GM23338 (cell line): ENCODE measurements at regions not wholly inside any gene's neighbourhood (a gene's known extent, or its start where the extent isn't known, plus 50 kb on each side); places are given as distances from the start of the nearest gene placed in this dataset.

Experiments used
- ATAC-seq: fragments of 200-7000 bp; cut with Tn5 transposase; 3 replicates; pipeline ENCODE4 v1.9.1; 2020
- DNase-seq: peaks from one replicate; pipeline ENCODE4 v3.0.0-alpha.2; 2015; ENCODE audit warnings: low spot score
- H2AFZ ChIP-seq: fragments of 200-600 bp; sonication (generic); 2 replicates; pipeline ENCODE4 v1.8.0; 2016; ENCODE audit warnings: antibody characterized with exemption, mild to moderate bottlenecking, moderate library complexity
- H3F3A ChIP-seq: fragments of 200-600 bp; sonication (generic); replicated peaks from 2 replicates; pipeline ENCODE4 v1.8.0; 2017; ENCODE audit warnings: antibody characterized with exemption, mixed run types, low read depth
- H3K27ac ChIP-seq: fragments of 200-600 bp; sonication (generic); 2 replicates; pipeline ENCODE4 v1.6.1; 2016; ENCODE audit warnings: low read depth
- H3K27me3 ChIP-seq: fragments of 200-600 bp; sonication (generic); 2 replicates; pipeline ENCODE4 v1.8.0; 2016; ENCODE audit warnings: mild to moderate bottlenecking, mixed run types, moderate library complexity; ENCODE audit not compliant: insufficient read depth
- H3K36me3 ChIP-seq: fragments of 200-600 bp; sonication (generic); 2 replicates; pipeline ENCODE4 v1.8.0; 2016; ENCODE audit warnings: mild to moderate bottlenecking; ENCODE audit not compliant: insufficient read depth
- H3K4me1 ChIP-seq: fragments of 200-600 bp; sonication (generic); 2 replicates; pipeline ENCODE4 v1.8.0; 2016; ENCODE audit warnings: mild to moderate bottlenecking, moderate library complexity; ENCODE audit not compliant: insufficient read depth
- H3K4me2 ChIP-seq: fragments of 200-600 bp; sonication (generic); 2 replicates; pipeline ENCODE4 v1.7.1; 2017; ENCODE audit warnings: mixed run types
- H3K4me3 ChIP-seq: fragments of 200-600 bp; sonication (generic); 2 replicates; pipeline ENCODE4 v1.6.1; 2016; ENCODE audit warnings: mixed run types
- H3K79me2 ChIP-seq: fragments of 200-600 bp; sonication (generic); replicated peaks from 2 replicates; pipeline ENCODE4 v1.8.0; 2017; ENCODE audit warnings: mild to moderate bottlenecking; ENCODE audit not compliant: insufficient read depth
- H3K9me2 ChIP-seq: fragments of 200-600 bp; sonication (generic); 2 replicates; pipeline ENCODE4 v1.8.0; 2017; ENCODE audit not compliant: insufficient read depth
- H4K20me1 ChIP-seq: fragments of 200-600 bp; sonication (generic); replicated peaks from 2 replicates; pipeline ENCODE4 v1.8.0; 2017; ENCODE audit warnings: mild to moderate bottlenecking; ENCODE audit not compliant: insufficient read depth
- H3K27ac Mint-ChIP-seq: 2 replicates; pipeline ENCODE4 v1.8.0; 2020; ENCODE audit warnings: inconsistent platforms, mild to moderate bottlenecking, moderate library complexity, mixed read lengths
- H3K27me3 Mint-ChIP-seq: 3 replicates; pipeline ENCODE4 v1.8.0; 2022; ENCODE audit warnings: low read depth, mild to moderate bottlenecking, moderate library complexity, mixed read lengths, inconsistent platforms; ENCODE audit not compliant: insufficient read depth, poor library complexity
- H3K36me3 Mint-ChIP-seq: 3 replicates; pipeline ENCODE4 v1.8.0; 2021; ENCODE audit warnings: low read depth, mild to moderate bottlenecking, inconsistent platforms, moderate library complexity, mixed read lengths
- H3K4me1 Mint-ChIP-seq: 3 replicates; pipeline ENCODE4 v1.8.0; 2020; ENCODE audit warnings: mild to moderate bottlenecking, inconsistent platforms, mixed read lengths
- H3K4me3 Mint-ChIP-seq: 3 replicates; pipeline ENCODE4 v1.8.0; 2021; ENCODE audit warnings: moderate library complexity, mild to moderate bottlenecking, inconsistent platforms, mixed read lengths
- H3K9me3 Mint-ChIP-seq: 3 replicates; pipeline ENCODE4 v1.8.0; 2020; ENCODE audit warnings: moderate library complexity, mild to moderate bottlenecking, inconsistent platforms, mixed read lengths
- CREB1 ChIP-seq: fragments of 250-450 bp; sonication (Bioruptor Pico); IDR thresholded peaks from 2 replicates; pipeline ENCODE4 v1.5.0; 2020; ENCODE audit warnings: low read depth, mild to moderate bottlenecking, moderate library complexity
- CTCF ChIP-seq, 2 experiments: fragments of 200-600 bp in 1 of 2; sonication (generic) in 1 of 2; conservative IDR thresholded peaks; 2 replicates each; pipeline versions ENCODE4 v1.5.1 to v1.6.1; 2016 to 2017; ENCODE audit warnings: antibody characterized with exemption in 2 of 2, low read depth in 2 of 2, mild to moderate bottlenecking in 2 of 2, moderate library complexity in 1 of 2
- ETS1 ChIP-seq: IDR thresholded peaks from 2 replicates; pipeline ENCODE4 v1.6.1; 2016; ENCODE audit warnings: antibody characterized with exemption
- EZH2 ChIP-seq: fragments of 200-600 bp; sonication (generic); IDR thresholded peaks from one replicate; pipeline ENCODE4 v1.8.0; 2017; ENCODE audit warnings: antibody characterized with exemption, mild to moderate bottlenecking, low read depth; ENCODE audit not compliant: unreplicated experiment
- EZH2phosphoT487 ChIP-seq: fragments of 200-600 bp; sonication (generic); IDR thresholded peaks from one replicate; pipeline ENCODE4 v1.8.1; 2018; ENCODE audit warnings: antibody characterized with exemption; ENCODE audit not compliant: unreplicated experiment
- JUNB ChIP-seq: IDR thresholded peaks from one replicate; pipeline ENCODE4 v1.6.1; 2016; ENCODE audit warnings: antibody characterized with exemption; ENCODE audit not compliant: unreplicated experiment
- NANOG ChIP-seq: IDR thresholded peaks from 2 replicates; pipeline ENCODE4 v1.6.1; 2016; ENCODE audit warnings: antibody characterized with exemption, borderline replicate concordance
- POLR2AphosphoS5 ChIP-seq: IDR thresholded peaks from 2 replicates; pipeline ENCODE4 v1.6.1; 2016; ENCODE audit warnings: antibody characterized with exemption, low read depth
- REST ChIP-seq: IDR thresholded peaks from one replicate; pipeline ENCODE4 v1.6.1; 2018; ENCODE audit warnings: antibody characterized with exemption; ENCODE audit not compliant: unreplicated experiment
- STAT1 ChIP-seq: IDR thresholded peaks from one replicate; pipeline ENCODE4 v1.6.1; 2016; ENCODE audit warnings: antibody characterized with exemption; ENCODE audit not compliant: unreplicated experiment
- ZNF114 ChIP-seq: fragments of 250-450 bp; sonication (Bioruptor Pico); IDR thresholded peaks from 2 replicates; pipeline ENCODE4 v1.5.0; 2020; ENCODE audit warnings: mild to moderate bottlenecking, moderate library complexity
- ZNF331 ChIP-seq: fragments of 250-450 bp; sonication (Bioruptor Pico); IDR thresholded peaks from 2 replicates; pipeline ENCODE4 v1.5.0; 2020; ENCODE audit warnings: low read depth, mild to moderate bottlenecking, moderate library complexity
- ZNF462 ChIP-seq: fragments of 250-450 bp; sonication (Bioruptor Pico); IDR thresholded peaks from 2 replicates; pipeline ENCODE4 v1.5.0; 2020; ENCODE audit warnings: mild to moderate bottlenecking, moderate library complexity

- Histone ChIP-seq H3K9me2 (peaks cover 24% of the 10 kb centered on the region), H3K4me1 (no peaks in the 10 kb centered on the region; the same call in 1 of the 2 replicates), H3F3A (no peaks in the 10 kb centered on the region), H3K4me2 (no peak overlapping the region), H3K4me3 (no peak overlapping the region), H3K27ac (no peak overlapping the region), H3K36me3 (peaks cover 9% of the 10 kb centered on the region; the same call in 1 of the 2 replicates), H2AFZ (no peak overlapping the region), H4K20me1 (no peaks in the 10 kb centered on the region), H3K79me2 (no peaks in the 10 kb centered on the region), H3K27me3 (no peaks in the 10 kb centered on the region)
- Mint-ChIP-seq H3K27ac (no peak overlapping the region), H3K4me1 (peaks cover 2% of the 10 kb centered on the region; the same call in 2 of the 3 replicates), H3K36me3 (peaks cover 31% of the 10 kb centered on the region), H3K27me3 (peaks cover 7% of the 10 kb centered on the region), H3K9me3 (peaks cover 41% of the 10 kb centered on the region), H3K4me3 (no peak overlapping the region)
- ATAC-seq (no peak), DNase-seq (no peak)
- TF ChIP-seq REST, result no peak
- TF ChIP-seq ZNF331 (CRISPR knock-in tag), result no peak
- no peak for TF ChIP-seq NANOG
- no peak for TF ChIP-seq STAT1
- TF ChIP-seq JUNB, result no peak
- no peak for TF ChIP-seq ZNF114
- TF ChIP-seq POLR2AphosphoS5, result no peak
- TF ChIP-seq ZNF462, result no peak
- no peak for TF ChIP-seq EZH2phosphoT487
- TF ChIP-seq EZH2, result no peak
- TF ChIP-seq CTCF (conservative IDR thresholded peaks at IDR 0.05; ENCODE audit: low read depth in 2 of 2), result no peak
- no peak for TF ChIP-seq ETS1
- no peak for TF ChIP-seq CREB1
These were observed 167.9 kb downstream of the HTR1A start for GRCh38 chr5:63794296-63794695.
